HL-60 (cell line): ENCODE measurements at regions not wholly inside any gene's neighbourhood (a gene's known extent, or its start where the extent isn't known, plus 50 kb on each side); places are given as distances from the start of the nearest gene placed in this dataset.

Experiments
- GABPA ChIP-seq: IDR thresholded peaks from 2 replicates; pipeline ENCODE4 v1.6.1; 2012; ENCODE audit warnings: low read depth
- POLR2AphosphoS5 ChIP-seq: IDR thresholded peaks from 2 replicates; pipeline ENCODE4 v1.6.1; 2012; ENCODE audit warnings: low read depth
- REST ChIP-seq: IDR thresholded peaks from 2 replicates; pipeline ENCODE4 v1.6.1; 2012; ENCODE audit warnings: low read depth; ENCODE audit not compliant: insufficient replicate concordance
- TF ChIP-seq, protein P1 (sequence below): IDR thresholded peaks from one replicate; pipeline ENCODE4 v1.5.1; 2011; ENCODE audit warnings: low read length, control low read depth, inconsistent platforms; ENCODE audit not compliant: insufficient read depth

- TF ChIP-seq, protein P1, sequence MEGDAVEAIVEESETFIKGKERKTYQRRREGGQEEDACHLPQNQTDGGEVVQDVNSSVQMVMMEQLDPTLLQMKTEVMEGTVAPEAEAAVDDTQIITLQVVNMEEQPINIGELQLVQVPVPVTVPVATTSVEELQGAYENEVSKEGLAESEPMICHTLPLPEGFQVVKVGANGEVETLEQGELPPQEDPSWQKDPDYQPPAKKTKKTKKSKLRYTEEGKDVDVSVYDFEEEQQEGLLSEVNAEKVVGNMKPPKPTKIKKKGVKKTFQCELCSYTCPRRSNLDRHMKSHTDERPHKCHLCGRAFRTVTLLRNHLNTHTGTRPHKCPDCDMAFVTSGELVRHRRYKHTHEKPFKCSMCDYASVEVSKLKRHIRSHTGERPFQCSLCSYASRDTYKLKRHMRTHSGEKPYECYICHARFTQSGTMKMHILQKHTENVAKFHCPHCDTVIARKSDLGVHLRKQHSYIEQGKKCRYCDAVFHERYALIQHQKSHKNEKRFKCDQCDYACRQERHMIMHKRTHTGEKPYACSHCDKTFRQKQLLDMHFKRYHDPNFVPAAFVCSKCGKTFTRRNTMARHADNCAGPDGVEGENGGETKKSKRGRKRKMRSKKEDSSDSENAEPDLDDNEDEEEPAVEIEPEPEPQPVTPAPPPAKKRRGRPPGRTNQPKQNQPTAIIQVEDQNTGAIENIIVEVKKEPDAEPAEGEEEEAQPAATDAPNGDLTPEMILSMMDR = no peak
- TF ChIP-seq POLR2AphosphoS5 (no peak), REST (no peak), GABPA (no peak)
These were observed 75.8 kb upstream of the HOXC13 start for GRCh38 chr12:53862831-53863230.
